Liver (tissue), 8 donors: ENCODE measurements at regions not wholly inside any gene's neighbourhood (a gene's known extent, or its start where the extent isn't known, plus 50 kb on each side); places are given as distances from the start of the nearest gene placed in this dataset.
A peak's percentile ranks its signal among the peaks of the same experiment; 100 is the strongest.

Experiments used
- DNase-seq: peaks from one replicate; pipeline ENCODE4 v3.0.0-alpha.2; 2017; ENCODE audit warnings: low spot score
- H3K27ac ChIP-seq, 2 donors: one replicate each; pipeline ENCODE4 v1.7.0; 2013; ENCODE audit warnings: inconsistent platforms in 2 of 2, low read length in 2 of 2, control low read depth in 1 of 2, low read depth in 1 of 2, mild to moderate bottlenecking in 1 of 2
- H3K27me3 ChIP-seq, 4 donors: one replicate each; pipeline versions ENCODE4 v1.6.1 to v1.7.0; 2013; ENCODE audit warnings: low read length in 3 of 4, inconsistent platforms in 1 of 4, mild to moderate bottlenecking in 1 of 4, moderate library complexity in 1 of 4; ENCODE audit not compliant: control insufficient read depth in 4 of 4, insufficient read depth in 4 of 4
- H3K36me3 ChIP-seq, 4 donors: one replicate each; pipeline versions ENCODE4 v1.6.1 to v1.7.0; 2013; ENCODE audit warnings: low read length in 3 of 4, mild to moderate bottlenecking in 3 of 4, low read depth in 1 of 4, moderate library complexity in 1 of 4; ENCODE audit not compliant: control insufficient read depth in 4 of 4, insufficient read depth in 3 of 4
- H3K4me1 ChIP-seq, 4 donors: one replicate each; pipeline versions ENCODE4 v1.6.1 to v1.7.0; 2013; ENCODE audit warnings: low read length in 3 of 4, mild to moderate bottlenecking in 3 of 4, moderate library complexity in 1 of 4; ENCODE audit not compliant: control insufficient read depth in 4 of 4, insufficient read depth in 4 of 4
- H3K4me3 ChIP-seq, 3 donors: one replicate each; pipeline versions ENCODE4 v1.6.1 to v1.7.0; 2013; ENCODE audit warnings: low read length in 3 of 3, control low read depth in 1 of 3, low read depth in 1 of 3, mild to moderate bottlenecking in 1 of 3
- H3K9ac ChIP-seq, 2 donors: one replicate each; pipeline ENCODE4 v1.7.0; 2013; ENCODE audit warnings: low read length in 2 of 2, mild to moderate bottlenecking in 2 of 2, moderate library complexity in 2 of 2, control low read depth in 1 of 2, low read depth in 1 of 2
- H3K9me3 ChIP-seq, 4 donors: one replicate each; pipeline versions ENCODE4 v1.6.1 to v1.7.0; 2013; ENCODE audit warnings: low read length in 3 of 4; ENCODE audit not compliant: control insufficient read depth in 4 of 4
- FOXA1 ChIP-seq: IDR thresholded peaks from 2 replicates; pipeline ENCODE4 v1.6.1; 2016; ENCODE audit warnings: antibody characterized with exemption
- FOXA2 ChIP-seq: IDR thresholded peaks from 2 replicates; pipeline ENCODE4 v1.6.1; 2016; ENCODE audit warnings: antibody characterized with exemption
- HNF4A ChIP-seq, 2 donors: conservative IDR thresholded peaks; 2 replicates each; pipeline ENCODE4 v1.6.1; 2016; ENCODE audit warnings: antibody characterized with exemption in 2 of 2, mild to moderate bottlenecking in 2 of 2
- HNF4G ChIP-seq: IDR thresholded peaks from 2 replicates; pipeline ENCODE4 v1.6.1; 2016; ENCODE audit warnings: antibody characterized with exemption
- RAD21 ChIP-seq, 2 donors: IDR thresholded peaks; 2 replicates each; pipeline ENCODE4 v1.6.1; 2016; ENCODE audit warnings: antibody characterized with exemption in 2 of 2, mild to moderate bottlenecking in 2 of 2
- RXRA ChIP-seq, 2 donors: IDR thresholded peaks; 2 replicates each; pipeline ENCODE4 v1.6.1; 2017 to 2018; ENCODE audit warnings: antibody characterized with exemption in 2 of 2, mild to moderate bottlenecking in 1 of 2
- TAF1 ChIP-seq: conservative IDR thresholded peaks from 2 replicates; pipeline ENCODE4 v1.6.1; 2016; ENCODE audit warnings: antibody characterized with exemption, mild to moderate bottlenecking
- whole genome bisulfite sequencing: extraction: QIAGEN DNeasy Blood & Tissue Kit; methylation state at CpG from one replicate; pipeline ENCODE4 v1.1.7; 2013; 5-methylcytosine and 5-hydroxymethylcytosine counted together
- TF ChIP-seq, protein P1 (sequence below): fragments of 150-350 bp; IDR thresholded peaks from 2 replicates; pipeline ENCODE4 v1.5.1; 2017; ENCODE audit warnings: improper control_type of control experiment, low read depth, low read length; ENCODE audit not compliant: missing input control
- TF ChIP-seq, protein P2 (sequence below): IDR thresholded peaks from 2 replicates; pipeline ENCODE4 v1.6.1; 2016; ENCODE audit warnings: antibody characterized with exemption
- TF ChIP-seq, protein P3 (sequence below): IDR thresholded peaks from 2 replicates; pipeline ENCODE4 v1.6.1; 2016; ENCODE audit warnings: antibody characterized with exemption, mild to moderate bottlenecking
- TF ChIP-seq, protein P4 (sequence below): IDR thresholded peaks from 2 replicates; pipeline ENCODE4 v1.6.1; 2016; ENCODE audit warnings: antibody characterized with exemption
- donor health status: healthy.
- donor health status: healthy.
- donor health status: healthy.
- donor health status: healthy.
- donor health status: healthy.

DNA sequence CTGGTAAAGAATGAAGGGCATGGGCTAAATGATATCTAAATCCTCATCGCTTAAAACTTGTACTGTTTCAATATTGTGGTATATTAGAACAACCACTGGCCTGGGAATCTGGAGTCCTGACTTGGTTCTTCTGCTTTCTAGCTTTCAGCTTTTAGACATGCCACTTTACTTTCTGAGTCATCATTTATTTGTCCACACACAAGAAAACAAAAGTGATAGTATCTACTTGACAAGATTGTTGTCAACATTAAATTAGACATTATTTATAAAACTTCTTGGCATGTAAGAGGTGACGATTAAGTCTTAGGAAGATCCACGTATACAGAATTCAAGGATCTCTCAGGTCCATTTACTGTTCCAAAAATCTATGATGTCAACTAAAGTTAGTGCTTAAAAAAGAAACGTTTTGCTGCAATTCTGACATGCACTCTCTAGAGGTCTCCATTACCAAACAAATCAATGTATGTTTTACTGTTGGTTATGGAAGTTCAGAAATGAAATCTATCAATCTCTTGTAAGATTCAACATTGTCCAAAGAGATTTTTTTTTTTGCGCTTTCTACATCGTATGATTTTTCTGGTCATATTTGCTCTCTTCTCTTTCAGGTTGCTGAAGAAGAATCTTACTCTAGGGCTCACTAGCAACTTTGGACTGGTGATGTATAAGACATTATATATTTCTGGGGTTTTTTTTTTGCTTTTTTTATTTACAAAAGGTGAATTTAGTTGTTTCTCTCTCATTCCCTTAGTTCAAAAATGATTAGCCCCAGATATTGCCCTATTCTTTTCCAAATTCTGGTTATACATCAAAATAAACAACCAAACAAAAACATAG is 53.6 kb upstream of the DYNC1I1 start:
- Histone ChIP-seq H3K4me3 (no peak overlapping the region), H3K27ac (no peak overlapping the region), H3K9me3 (no peaks in the 10 kb centered on the region), H3K36me3 (no peaks in the 10 kb centered on the region), H3K9ac (no peak overlapping the region), H3K27me3 (peaks cover 0 to 4% (median 0%) of the 10 kb centered on the region in 4 donors), H3K4me1 (peaks cover 0 to 10% (median 3%) of the 10 kb centered on the region in 4 donors)
- TF ChIP-seq RAD21 (IDR thresholded peaks at IDR 0.05) (peak; percentile 67 to 69), HNF4A (conservative IDR thresholded peaks at IDR 0.05) (no peak)
- TF ChIP-seq, protein P1, sequence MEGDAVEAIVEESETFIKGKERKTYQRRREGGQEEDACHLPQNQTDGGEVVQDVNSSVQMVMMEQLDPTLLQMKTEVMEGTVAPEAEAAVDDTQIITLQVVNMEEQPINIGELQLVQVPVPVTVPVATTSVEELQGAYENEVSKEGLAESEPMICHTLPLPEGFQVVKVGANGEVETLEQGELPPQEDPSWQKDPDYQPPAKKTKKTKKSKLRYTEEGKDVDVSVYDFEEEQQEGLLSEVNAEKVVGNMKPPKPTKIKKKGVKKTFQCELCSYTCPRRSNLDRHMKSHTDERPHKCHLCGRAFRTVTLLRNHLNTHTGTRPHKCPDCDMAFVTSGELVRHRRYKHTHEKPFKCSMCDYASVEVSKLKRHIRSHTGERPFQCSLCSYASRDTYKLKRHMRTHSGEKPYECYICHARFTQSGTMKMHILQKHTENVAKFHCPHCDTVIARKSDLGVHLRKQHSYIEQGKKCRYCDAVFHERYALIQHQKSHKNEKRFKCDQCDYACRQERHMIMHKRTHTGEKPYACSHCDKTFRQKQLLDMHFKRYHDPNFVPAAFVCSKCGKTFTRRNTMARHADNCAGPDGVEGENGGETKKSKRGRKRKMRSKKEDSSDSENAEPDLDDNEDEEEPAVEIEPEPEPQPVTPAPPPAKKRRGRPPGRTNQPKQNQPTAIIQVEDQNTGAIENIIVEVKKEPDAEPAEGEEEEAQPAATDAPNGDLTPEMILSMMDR = peak; percentile 32
- WGBS = 53% methylated on average over 6 of the region's 6 CpGs
- no peak for DNase-seq

DNA sequence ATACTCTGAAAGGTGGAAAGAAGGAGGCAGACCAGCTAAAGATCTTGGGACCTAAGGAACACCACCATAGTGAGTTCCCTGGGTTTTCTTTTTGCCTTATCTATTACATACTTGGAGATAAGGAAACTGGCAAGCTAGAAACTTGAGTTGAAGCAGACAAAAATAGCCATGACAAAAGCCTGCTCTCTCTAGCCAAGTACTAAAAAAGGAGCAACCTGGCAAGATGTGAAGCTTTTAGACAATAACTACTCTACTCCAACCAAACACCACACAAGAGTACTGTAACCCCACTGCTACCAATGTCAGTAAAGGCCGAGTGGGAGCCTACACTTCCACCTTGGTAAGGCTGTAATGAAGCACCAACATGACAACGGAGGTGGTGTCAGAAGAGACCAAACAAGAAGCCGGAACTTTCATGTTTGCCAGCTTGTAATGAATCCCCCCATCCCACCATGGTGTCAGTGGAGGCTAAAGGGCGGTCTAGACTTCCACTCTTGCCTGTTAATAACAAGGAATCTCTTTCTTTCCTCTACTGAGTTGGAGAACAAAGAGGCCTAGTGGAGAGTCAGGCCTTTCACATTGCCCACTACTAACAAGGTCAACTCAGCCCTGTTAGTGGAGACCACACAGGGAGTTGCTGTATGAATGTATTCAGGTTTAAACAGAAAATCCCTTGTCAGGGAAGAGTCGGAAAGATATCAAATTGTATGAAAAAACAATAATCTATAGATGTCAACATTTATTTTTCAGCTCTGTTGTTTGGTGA is 55.8 kb upstream of the DYNC1I1 start:
- no peak overlapping the region for H3K27ac ChIP-seq
- TF ChIP-seq FOXA2 = no peak
- TF ChIP-seq, protein P2, sequence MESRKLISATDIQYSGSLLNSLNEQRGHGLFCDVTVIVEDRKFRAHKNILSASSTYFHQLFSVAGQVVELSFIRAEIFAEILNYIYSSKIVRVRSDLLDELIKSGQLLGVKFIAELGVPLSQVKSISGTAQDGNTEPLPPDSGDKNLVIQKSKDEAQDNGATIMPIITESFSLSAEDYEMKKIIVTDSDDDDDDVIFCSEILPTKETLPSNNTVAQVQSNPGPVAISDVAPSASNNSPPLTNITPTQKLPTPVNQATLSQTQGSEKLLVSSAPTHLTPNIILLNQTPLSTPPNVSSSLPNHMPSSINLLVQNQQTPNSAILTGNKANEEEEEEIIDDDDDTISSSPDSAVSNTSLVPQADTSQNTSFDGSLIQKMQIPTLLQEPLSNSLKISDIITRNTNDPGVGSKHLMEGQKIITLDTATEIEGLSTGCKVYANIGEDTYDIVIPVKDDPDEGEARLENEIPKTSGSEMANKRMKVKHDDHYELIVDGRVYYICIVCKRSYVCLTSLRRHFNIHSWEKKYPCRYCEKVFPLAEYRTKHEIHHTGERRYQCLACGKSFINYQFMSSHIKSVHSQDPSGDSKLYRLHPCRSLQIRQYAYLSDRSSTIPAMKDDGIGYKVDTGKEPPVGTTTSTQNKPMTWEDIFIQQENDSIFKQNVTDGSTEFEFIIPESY = no peak
- no peak for TF ChIP-seq RAD21 (IDR thresholded peaks at IDR 0.05)
- TF ChIP-seq, protein P3, sequence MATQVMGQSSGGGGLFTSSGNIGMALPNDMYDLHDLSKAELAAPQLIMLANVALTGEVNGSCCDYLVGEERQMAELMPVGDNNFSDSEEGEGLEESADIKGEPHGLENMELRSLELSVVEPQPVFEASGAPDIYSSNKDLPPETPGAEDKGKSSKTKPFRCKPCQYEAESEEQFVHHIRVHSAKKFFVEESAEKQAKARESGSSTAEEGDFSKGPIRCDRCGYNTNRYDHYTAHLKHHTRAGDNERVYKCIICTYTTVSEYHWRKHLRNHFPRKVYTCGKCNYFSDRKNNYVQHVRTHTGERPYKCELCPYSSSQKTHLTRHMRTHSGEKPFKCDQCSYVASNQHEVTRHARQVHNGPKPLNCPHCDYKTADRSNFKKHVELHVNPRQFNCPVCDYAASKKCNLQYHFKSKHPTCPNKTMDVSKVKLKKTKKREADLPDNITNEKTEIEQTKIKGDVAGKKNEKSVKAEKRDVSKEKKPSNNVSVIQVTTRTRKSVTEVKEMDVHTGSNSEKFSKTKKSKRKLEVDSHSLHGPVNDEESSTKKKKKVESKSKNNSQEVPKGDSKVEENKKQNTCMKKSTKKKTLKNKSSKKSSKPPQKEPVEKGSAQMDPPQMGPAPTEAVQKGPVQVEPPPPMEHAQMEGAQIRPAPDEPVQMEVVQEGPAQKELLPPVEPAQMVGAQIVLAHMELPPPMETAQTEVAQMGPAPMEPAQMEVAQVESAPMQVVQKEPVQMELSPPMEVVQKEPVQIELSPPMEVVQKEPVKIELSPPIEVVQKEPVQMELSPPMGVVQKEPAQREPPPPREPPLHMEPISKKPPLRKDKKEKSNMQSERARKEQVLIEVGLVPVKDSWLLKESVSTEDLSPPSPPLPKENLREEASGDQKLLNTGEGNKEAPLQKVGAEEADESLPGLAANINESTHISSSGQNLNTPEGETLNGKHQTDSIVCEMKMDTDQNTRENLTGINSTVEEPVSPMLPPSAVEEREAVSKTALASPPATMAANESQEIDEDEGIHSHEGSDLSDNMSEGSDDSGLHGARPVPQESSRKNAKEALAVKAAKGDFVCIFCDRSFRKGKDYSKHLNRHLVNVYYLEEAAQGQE = no peak
- TF ChIP-seq RXRA (IDR thresholded peaks at IDR 0.05) = no peak
- TF ChIP-seq, protein P4, sequence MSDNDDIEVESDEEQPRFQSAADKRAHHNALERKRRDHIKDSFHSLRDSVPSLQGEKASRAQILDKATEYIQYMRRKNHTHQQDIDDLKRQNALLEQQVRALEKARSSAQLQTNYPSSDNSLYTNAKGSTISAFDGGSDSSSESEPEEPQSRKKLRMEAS = no peak
- TF ChIP-seq FOXA1 = no peak
- no peak for TF ChIP-seq TAF1
- TF ChIP-seq HNF4G = no peak
- TF ChIP-seq HNF4A (conservative IDR thresholded peaks at IDR 0.05) = no peak
- TF ChIP-seq, protein P1 = no peak
- WGBS = 84% methylated on average over 5 of the region's 5 CpGs
- H3K9me3 ChIP-seq = no peaks in the 10 kb centered on the region
- H3K27me3 ChIP-seq = peaks cover 0 to 4% (median 1%) of the 10 kb centered on the region in 4 donors
- H3K4me3 ChIP-seq = no peak overlapping the region
- no peak for DNase-seq
- no peak overlapping the region for H3K9ac ChIP-seq
- no peaks in the 10 kb centered on the region for H3K36me3 ChIP-seq
- H3K4me1 ChIP-seq = no peaks in the 10 kb centered on the region
